ENCODE measurements at regions not wholly inside any gene's neighbourhood (a gene's known extent, or its start where the extent isn't known, plus 50 kb on each side); places are given as distances from the start of the nearest gene placed in this dataset.
"Not testable (repeated sequence)": the region's sequence is repeated elsewhere in the genome, so short reads cannot be mapped to it uniquely, and the experiment has no call there.

GRCh38 chrX:42090395-42090794, 167.0 kb upstream of the CASK start:
- DNase-seq, result no peak

GRCh38 chrX:42089031-42089430, 165.7 kb upstream of the CASK start:
- DNase-seq, result no peak

GRCh38 chrX:42087960-42088359, 164.6 kb upstream of the CASK start:
- no peak for DNase-seq

GRCh38 chrX:42085836-42086235, 162.5 kb upstream of the CASK start:
- no peak for DNase-seq

- no peak for DNase-seq
Measured at GRCh38 chrX:42079968-42080367, 156.6 kb upstream of the CASK start.

- DNase-seq, result no peak
Measured at GRCh38 chrX:42077675-42078074, 154.3 kb upstream of the CASK start.

GRCh38 chrX:42075032-42075431, 151.7 kb upstream of the CASK start:
- DNase-seq, result no peak

GRCh38 chrX:42073448-42073847, 150.1 kb upstream of the CASK start:
- DNase-seq, result no peak

GRCh38 chrX:42070866-42071265, 147.5 kb upstream of the CASK start:
- DNase-seq, result no peak

- no peak for DNase-seq
Measured at GRCh38 chrX:42054256-42054655, 130.9 kb upstream of the CASK start.

GRCh38 chrX:42050345-42050744, 127.0 kb upstream of the CASK start:
- DNase-seq, result no peak

- no peak for DNase-seq
Measured at GRCh38 chrX:42047886-42048285, 124.5 kb upstream of the CASK start.

- DNase-seq, result no peak
Measured at GRCh38 chrX:42028109-42028508, 104.8 kb upstream of the CASK start.

- no peak for DNase-seq
Measured at GRCh38 chrX:42027367-42028000, 104.1 kb upstream of the CASK start.

GRCh38 chrX:42025861-42026260, 102.5 kb upstream of the CASK start:
- DNase-seq, result no peak

GRCh38 chrX:42023122-42023521, 99.8 kb upstream of the CASK start:
- DNase-seq, result no peak

- no peak for DNase-seq
Measured at GRCh38 chrX:42022158-42022557, 98.8 kb upstream of the CASK start.

GRCh38 chrX:42021058-42021457, 97.7 kb upstream of the CASK start:
- no peak for DNase-seq

- no peak for DNase-seq
Measured at GRCh38 chrX:42020225-42020624, 96.9 kb upstream of the CASK start.

GRCh38 chrX:42017971-42018370, 94.6 kb upstream of the CASK start:
- no peak for DNase-seq

GRCh38 chrX:42000836-42001235, 77.5 kb upstream of the CASK start:
- no peak for DNase-seq

GRCh38 chrX:41984628-41985027, 61.3 kb upstream of the CASK start:
- no peak for DNase-seq

- no peak for DNase-seq
Measured at GRCh38 chrX:41982953-41983352, 59.6 kb upstream of the CASK start.

- no peak for DNase-seq
Measured at GRCh38 chrX:41981481-41982013, 58.2 kb upstream of the CASK start.

GRCh38 chrX:41974677-41975076, 51.3 kb upstream of the CASK start:
- DNase-seq, result not testable (repeated sequence)

All from NCI-H2227 treated with DMSO at 0.1 percent for 48 hours (cell line).